Activated naive CD8-positive, alpha-beta T cell treated with anti-CD3 and anti-CD28 coated beads, Interleukin-2, amount 10 ng/mL, durations not matched to agents 7 days and 5 days (primary cell): ENCODE measurements at regions not wholly inside any gene's neighbourhood (a gene's known extent, or its start where the extent isn't known, plus 50 kb on each side); places are given as distances from the start of the nearest gene placed in this dataset.

Experiments used
- ATAC-seq: fragments of 150-1000 bp; cut with Tn5 transposase; one replicate; pipeline ENCODE4 v1.10.0; 2021; ENCODE audit warnings: low read depth, moderate library complexity
- POLR2A ChIA-PET: fragments of 350-600 bp; sonication (Branson Sonifier 250); formaldehyde crosslinking; loops from one replicate; lab custom pipeline; 2021; ENCODE audit warnings: antibody characterized with exemption; lab: Charles Lee
- DNase-seq: peaks from one replicate; pipeline ENCODE4 v3.0.0; 2021
- H3K27ac Mint-ChIP-seq: one replicate; pipeline ENCODE4 v1.8.0; 2022; ENCODE audit warnings: mild to moderate bottlenecking, mixed read lengths
- H3K27me3 Mint-ChIP-seq: one replicate; pipeline ENCODE4 v1.8.0; 2022; ENCODE audit warnings: mild to moderate bottlenecking, moderate library complexity, mixed read lengths
- H3K36me3 Mint-ChIP-seq: one replicate; pipeline ENCODE4 v1.8.0; 2021; ENCODE audit warnings: mild to moderate bottlenecking, mixed read lengths
- H3K4me1 Mint-ChIP-seq: one replicate; pipeline ENCODE4 v1.8.0; 2021; ENCODE audit warnings: mixed read lengths
- H3K4me3 Mint-ChIP-seq: one replicate; pipeline ENCODE4 v1.8.0; 2022; ENCODE audit warnings: mild to moderate bottlenecking, moderate library complexity, mixed read lengths
- H3K9me3 Mint-ChIP-seq: one replicate; pipeline ENCODE4 v1.8.0; 2021; ENCODE audit warnings: mixed read lengths

DNA sequence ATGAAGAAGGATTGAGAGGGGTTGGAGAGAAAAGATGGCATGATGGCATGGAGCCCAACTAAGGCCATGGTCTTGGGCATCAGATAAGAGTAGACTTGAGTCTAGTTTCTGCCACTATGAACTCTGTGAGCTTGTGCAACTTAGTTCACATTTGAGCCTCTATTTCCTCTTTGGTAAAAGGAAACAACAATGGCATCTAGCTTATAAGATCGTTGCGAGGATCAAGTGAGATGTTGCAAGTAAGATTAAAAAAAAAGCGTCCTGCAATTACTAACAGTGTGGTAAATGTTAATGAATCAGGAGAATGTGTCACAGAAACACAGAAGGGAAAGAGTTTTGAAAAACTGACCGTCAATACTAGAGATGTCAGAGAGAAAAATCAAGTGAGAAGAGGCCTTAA is 202.9 kb upstream of the FGGY start:
- Mint-ChIP-seq H3K4me3 (no peak overlapping the region), H3K27me3 (no peaks in the 10 kb centered on the region), H3K36me3 (peaks cover 3% of the 10 kb centered on the region), H3K4me1 (no peaks in the 10 kb centered on the region), H3K9me3 (peaks cover 3% of the 10 kb centered on the region), H3K27ac (no peak overlapping the region)
- DNase-seq (no peak), ATAC-seq (no peak)
- POLR2A ChIA-PET: no interaction called here

DNA sequence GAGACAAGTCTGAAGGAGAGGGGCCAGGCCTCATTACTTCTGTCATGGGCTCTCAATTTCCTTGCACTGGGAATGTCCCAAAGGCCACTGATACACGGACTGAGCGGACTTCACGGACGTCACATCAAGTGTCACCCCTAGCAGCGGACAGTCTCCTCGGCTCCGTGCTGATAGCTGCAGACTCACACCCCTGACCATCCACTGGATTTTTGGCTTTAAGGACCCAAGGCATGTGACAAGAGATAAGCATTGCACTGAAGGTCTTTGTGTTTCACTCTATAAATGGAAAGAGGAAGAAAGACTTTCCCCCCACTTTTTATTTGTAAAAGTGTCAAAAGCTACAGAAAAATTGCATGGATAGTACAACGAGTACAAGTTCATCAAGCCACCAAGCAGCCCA is 200.4 kb upstream of the FGGY start:
- no peaks in the 10 kb centered on the region for H3K36me3 Mint-ChIP-seq
- H3K4me3 Mint-ChIP-seq: no peak overlapping the region
- H3K27me3 Mint-ChIP-seq: no peaks in the 10 kb centered on the region
- H3K4me1 Mint-ChIP-seq: no peaks in the 10 kb centered on the region
- H3K27ac Mint-ChIP-seq: no peak overlapping the region
- no peak for ATAC-seq
- DNase-seq: no peak
- POLR2A ChIA-PET: no interaction called here
- H3K9me3 Mint-ChIP-seq: peaks cover 1% of the 10 kb centered on the region

DNA sequence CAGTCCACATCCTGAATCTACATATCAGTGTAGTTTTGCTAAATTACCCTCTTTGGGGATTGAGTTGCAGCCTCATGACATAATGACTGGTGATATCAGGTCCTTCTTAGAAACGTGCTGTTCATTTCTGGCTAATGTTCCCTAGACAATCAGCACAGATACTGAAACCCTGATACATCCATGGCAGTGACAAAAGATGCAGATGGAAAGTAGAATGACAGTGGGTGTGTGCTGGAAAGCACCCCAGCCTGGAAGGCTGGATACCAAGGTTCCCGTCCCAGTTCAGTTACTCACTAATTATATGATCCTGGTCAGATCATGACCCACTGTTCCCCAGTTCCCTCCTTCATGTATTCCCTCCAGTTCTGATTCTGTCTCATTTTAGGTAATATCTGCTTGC is 198.2 kb upstream of the FGGY start:
- Mint-ChIP-seq H3K9me3 (peaks cover 2% of the 10 kb centered on the region), H3K27ac (no peak overlapping the region), H3K27me3 (no peaks in the 10 kb centered on the region), H3K36me3 (no peaks in the 10 kb centered on the region), H3K4me1 (no peaks in the 10 kb centered on the region), H3K4me3 (no peak overlapping the region)
- POLR2A ChIA-PET: no interaction called here
- ATAC-seq: no peak
- no peak for DNase-seq

DNA sequence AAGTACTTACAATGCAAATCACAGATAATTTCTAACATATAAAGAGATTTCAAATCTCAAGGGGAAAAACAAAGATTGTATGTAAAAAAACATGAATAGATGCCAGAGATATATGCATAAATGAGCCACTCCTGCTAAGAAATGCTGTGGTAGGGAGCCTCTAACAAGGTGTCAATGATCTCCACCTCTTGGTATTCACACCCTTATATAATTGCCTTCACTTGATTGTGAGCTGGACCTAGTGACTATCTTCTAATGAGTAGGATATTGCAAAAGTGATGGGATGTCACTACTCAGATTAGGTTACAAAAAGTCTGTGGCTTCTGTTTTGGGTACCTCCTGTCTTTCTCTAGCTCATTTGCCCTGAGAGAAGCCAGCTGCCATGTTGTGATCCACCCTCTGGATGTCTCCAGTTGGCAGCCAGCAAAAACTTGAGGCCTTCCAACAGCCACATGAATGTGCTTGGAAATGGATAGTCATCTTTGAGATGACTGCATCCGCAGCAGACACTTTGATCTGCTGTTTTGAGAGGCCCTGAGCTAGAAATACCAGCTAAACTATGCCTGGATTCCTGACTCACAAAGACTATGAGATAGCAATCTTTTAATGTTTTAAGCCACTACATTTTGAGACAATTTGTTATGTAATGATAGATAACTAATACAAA is 196.1 kb upstream of the FGGY start:
- no peak overlapping the region for H3K4me3 Mint-ChIP-seq
- DNase-seq: no peak
- H3K27ac Mint-ChIP-seq: no peak overlapping the region
- no peaks in the 10 kb centered on the region for H3K36me3 Mint-ChIP-seq
- H3K4me1 Mint-ChIP-seq: no peaks in the 10 kb centered on the region
- POLR2A ChIA-PET: no interaction called here
- no peaks in the 10 kb centered on the region for H3K27me3 Mint-ChIP-seq
- no peak for ATAC-seq
- H3K9me3 Mint-ChIP-seq: peaks cover 2% of the 10 kb centered on the region

DNA sequence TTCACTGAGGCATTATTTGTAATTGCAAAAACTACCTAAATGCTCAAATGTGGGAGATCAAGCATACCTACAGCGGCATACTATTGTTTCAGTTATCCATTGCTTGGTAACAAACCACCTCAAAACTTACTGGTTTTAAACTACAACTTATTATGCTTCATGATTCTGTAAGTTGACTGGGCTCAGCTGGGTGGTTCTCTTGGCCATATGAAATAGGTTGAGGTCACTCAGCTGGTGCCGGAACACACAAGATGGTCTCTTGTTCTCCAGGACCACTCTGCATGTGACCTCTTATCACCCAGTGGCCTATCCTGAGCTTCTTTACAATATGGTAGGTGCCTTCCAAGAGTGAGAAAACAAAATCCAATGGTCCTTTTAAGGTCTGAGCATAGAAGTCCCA is 195.4 kb upstream of the FGGY start:
- ATAC-seq: no peak
- POLR2A ChIA-PET: no interaction called here
- no peaks in the 10 kb centered on the region for H3K4me1 Mint-ChIP-seq
- H3K4me3 Mint-ChIP-seq: no peak overlapping the region
- peaks cover 2% of the 10 kb centered on the region for H3K9me3 Mint-ChIP-seq
- no peak overlapping the region for H3K27ac Mint-ChIP-seq
- no peak for DNase-seq
- H3K27me3 Mint-ChIP-seq: no peaks in the 10 kb centered on the region
- no peaks in the 10 kb centered on the region for H3K36me3 Mint-ChIP-seq

DNA sequence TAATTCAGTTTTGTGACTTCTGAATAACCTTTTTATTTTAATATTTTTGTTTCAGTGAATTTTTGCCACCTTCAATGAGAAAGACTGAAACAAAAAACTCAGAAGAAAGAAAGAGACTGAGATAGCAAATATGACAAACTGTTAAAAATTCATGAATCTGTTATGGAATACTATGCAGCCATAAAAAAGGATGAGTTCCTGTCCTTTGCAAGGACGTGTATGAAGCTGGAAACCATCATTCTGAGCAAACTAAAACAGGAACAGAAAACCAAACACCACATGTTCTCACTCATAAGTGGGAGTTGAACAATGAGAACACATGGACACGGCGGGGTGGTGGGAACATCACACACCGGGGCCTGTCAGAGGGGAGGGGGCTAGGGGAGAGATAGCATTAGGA is 193.4 kb upstream of the FGGY start:
- H3K27ac Mint-ChIP-seq: no peak overlapping the region
- no peaks in the 10 kb centered on the region for H3K4me1 Mint-ChIP-seq

DNA sequence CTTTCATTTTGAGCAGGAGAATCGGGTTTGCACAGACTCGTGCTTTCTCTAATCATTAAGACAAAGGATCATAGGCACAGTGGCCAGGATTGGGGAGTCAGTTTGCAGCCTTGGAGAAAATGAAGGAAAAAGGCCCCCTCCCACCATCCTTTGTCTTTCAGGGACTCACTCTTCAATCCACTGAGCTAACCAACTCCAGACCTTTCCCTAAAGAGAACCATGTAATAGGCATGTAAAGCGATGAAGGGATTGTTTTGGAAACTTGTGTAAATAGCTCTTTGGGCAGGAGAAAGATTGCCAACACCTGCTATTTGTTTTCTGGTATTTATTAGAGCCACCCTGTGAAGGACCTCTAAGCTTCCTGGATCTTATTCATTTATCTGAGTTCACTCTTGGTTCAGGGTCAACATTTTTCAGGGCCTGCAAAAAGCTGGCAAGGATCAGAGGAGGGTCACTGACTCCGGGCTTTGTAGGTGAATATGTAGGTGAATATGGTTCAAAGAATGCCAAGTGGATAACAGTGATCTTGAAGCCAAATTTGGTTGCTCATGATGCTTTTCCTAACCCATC is 192.6 kb upstream of the FGGY start:
- H3K4me1 Mint-ChIP-seq: no peaks in the 10 kb centered on the region
- no peak overlapping the region for H3K27ac Mint-ChIP-seq
- no peak overlapping the region for H3K4me3 Mint-ChIP-seq
- ATAC-seq: no peak
- no peak for DNase-seq
- peaks cover 1% of the 10 kb centered on the region for H3K27me3 Mint-ChIP-seq
- H3K9me3 Mint-ChIP-seq: peaks cover 2% of the 10 kb centered on the region
- POLR2A ChIA-PET: no interaction called here
- H3K36me3 Mint-ChIP-seq: no peaks in the 10 kb centered on the region

More for the DNA sequence above, 193.4 kb upstream of the FGGY start:
- POLR2A ChIA-PET: no interaction called here
- no peak for DNase-seq
- Mint-ChIP-seq H3K36me3 (no peaks in the 10 kb centered on the region), H3K27me3 (peaks cover 1% of the 10 kb centered on the region), H3K9me3 (peaks cover 2% of the 10 kb centered on the region), H3K4me3 (no peak overlapping the region)
- no peak for ATAC-seq

DNA sequence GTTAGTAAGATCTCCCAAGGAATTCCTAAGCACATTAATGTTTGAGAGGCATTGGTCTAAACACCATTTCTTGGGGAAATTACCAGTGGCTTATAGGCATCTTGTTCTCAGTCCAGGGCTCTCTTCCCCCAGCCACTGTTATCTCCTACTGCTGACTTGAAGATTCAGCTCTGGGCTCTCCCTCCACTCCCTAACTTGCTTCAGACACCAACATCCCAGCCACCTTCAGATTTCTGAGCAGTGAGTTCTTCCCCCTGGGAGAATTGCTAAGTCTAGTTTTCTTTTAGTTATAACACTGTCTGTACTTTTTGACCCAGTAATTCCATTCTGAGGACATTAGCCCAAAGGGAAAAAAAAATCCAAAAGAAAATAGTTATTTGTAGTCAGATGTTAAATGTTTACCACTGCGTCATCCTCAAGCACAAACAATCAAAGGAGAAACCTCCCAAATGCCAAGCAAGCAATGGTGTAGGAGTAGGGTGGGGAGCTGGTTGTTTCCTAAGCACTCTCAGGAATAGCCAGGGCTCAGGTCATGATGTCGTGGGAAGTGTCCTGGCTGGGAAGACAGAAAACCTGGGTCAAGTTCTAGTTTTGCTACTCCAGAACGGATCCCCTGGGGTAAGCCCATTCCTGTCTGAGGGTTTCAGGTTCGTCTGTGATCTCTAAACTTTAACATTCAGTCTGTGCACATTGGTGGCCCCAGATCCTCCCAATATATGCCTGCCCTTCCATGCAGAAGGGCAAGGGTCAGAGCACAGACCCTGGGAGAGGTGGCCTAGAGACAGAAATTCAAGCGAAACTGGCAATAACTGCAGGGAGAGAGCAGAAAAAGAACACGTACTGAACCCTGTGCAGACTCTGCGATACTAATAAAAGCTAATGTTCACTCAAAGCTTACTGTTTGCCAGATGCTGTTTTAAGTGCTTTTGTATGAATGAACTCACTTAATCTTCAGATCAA is 191.1 kb upstream of the FGGY start:
- peaks cover 2% of the 10 kb centered on the region for H3K9me3 Mint-ChIP-seq
- no peaks in the 10 kb centered on the region for H3K4me1 Mint-ChIP-seq
- POLR2A ChIA-PET: no interaction called here
- no peaks in the 10 kb centered on the region for H3K36me3 Mint-ChIP-seq
- H3K4me3 Mint-ChIP-seq: no peak overlapping the region
- DNase-seq: no peak
- ATAC-seq: no peak
- H3K27me3 Mint-ChIP-seq: peaks cover 1% of the 10 kb centered on the region
- no peak overlapping the region for H3K27ac Mint-ChIP-seq

DNA sequence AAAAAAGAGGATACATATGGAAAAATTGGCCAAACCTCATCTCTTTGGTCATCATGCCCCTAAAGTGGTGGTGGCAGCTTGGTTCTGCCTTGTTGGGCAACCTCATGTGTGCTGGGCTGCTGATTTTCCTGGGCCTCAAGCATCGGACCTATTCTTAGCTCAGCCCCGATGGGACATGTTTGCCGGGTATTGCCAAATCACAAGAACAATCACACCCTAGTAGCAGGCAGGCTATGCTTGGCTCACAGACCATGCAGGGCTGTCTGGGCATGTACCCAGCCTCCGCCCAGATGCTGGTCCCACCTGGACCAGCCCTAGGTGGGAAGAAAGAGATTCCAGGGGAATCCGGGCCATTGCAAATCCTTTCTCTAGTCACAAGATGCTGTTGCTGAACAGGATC is 189.4 kb upstream of the FGGY start:
- POLR2A ChIA-PET: no interaction called here
- Mint-ChIP-seq H3K27me3 (peaks cover 1% of the 10 kb centered on the region), H3K9me3 (peaks cover 2% of the 10 kb centered on the region), H3K36me3 (no peaks in the 10 kb centered on the region), H3K4me1 (no peaks in the 10 kb centered on the region), H3K27ac (no peak overlapping the region), H3K4me3 (no peak overlapping the region)
- no peak for DNase-seq
- ATAC-seq: no peak

DNA sequence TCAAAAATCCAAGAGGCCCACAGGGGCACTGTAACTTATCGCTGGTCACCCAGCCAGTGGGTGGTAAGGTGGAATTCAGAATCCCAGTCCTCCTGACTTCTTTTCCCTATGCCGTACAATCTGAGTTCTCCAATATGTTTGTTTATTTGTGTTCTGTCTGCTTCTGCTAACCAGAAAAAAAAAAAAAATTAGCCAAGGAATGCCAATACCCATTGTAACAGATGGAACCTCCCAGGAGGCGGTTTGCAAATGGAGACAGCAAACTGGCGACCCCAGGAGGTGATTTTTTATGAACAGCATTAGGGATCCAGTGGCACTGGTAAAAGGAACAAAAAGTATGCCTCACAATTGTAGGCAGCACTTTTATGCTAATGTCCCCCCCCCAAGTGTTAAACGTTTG is 189.0 kb upstream of the FGGY start:
- Mint-ChIP-seq H3K36me3 (no peaks in the 10 kb centered on the region), H3K4me3 (no peak overlapping the region), H3K4me1 (no peaks in the 10 kb centered on the region), H3K27ac (no peak overlapping the region), H3K9me3 (peaks cover 2% of the 10 kb centered on the region), H3K27me3 (peaks cover 3% of the 10 kb centered on the region)
- POLR2A ChIA-PET: no interaction called here
- ATAC-seq (no peak), DNase-seq (no peak)

DNA sequence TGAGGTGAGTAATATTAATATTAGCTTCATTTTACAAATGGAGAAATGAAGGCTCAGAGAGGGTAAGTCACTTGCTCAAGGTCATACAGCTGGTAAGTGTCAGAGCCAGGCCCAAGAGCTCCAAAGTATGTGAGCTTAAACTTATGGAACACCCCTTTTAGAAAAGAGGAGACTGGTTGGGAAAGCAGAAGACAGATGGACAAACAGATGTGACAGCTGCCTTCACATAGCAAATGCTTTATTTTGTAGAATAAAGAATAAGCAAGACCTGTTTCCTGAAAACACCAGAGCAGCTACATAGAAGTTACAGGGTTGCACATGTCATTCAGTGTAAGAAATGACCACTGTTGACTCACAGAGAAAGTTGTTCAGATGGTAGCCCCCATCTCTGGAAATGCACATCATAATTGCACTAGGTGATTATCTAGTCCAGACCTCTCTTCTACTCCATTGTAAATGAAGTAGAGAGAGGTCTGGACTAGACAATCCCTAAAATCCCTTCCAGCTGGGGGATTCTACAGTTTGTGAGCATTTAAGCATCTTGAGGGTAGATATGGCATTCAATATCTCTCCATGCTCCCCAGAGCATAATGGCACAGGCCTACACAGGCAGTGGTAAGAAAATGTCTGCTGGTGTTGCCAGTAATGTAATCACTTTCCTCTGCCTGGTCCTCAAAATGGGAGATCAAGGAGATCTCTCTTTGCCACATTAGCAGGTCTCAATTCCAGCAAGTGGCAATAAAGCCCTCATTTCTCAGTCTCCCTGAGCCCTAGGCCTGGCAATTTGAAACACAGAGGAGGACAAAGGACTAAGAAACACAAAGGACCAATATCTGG is 188.2 kb upstream of the FGGY start:
- H3K27me3 Mint-ChIP-seq: peaks cover 3% of the 10 kb centered on the region
- no peak for ATAC-seq
- H3K9me3 Mint-ChIP-seq: no peaks in the 10 kb centered on the region
- DNase-seq: no peak
- no peaks in the 10 kb centered on the region for H3K36me3 Mint-ChIP-seq
- POLR2A ChIA-PET: no interaction called here
- H3K27ac Mint-ChIP-seq: no peak overlapping the region
- no peak overlapping the region for H3K4me3 Mint-ChIP-seq
- no peaks in the 10 kb centered on the region for H3K4me1 Mint-ChIP-seq

DNA sequence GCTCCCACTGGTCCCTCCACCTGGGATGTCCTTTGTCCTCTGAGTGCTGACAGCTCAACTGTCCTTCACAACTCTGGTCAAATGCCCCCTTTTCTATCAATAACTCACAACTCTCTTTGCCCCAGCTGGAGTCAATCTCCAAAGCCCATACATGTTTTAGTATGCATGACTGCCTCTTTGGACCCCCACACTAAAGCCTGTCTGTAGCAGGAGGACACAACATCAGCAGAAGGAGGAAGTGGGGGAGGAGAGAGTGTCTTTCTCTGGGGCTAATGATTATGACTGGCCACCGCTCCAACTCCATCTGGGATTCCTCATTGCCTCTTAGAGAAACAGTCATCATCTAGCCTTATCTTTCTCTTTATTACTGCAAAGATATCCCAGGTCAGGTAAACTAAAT is 186.6 kb upstream of the FGGY start:
- Mint-ChIP-seq H3K36me3 (no peaks in the 10 kb centered on the region), H3K4me3 (no peak overlapping the region), H3K27ac (no peak overlapping the region), H3K4me1 (no peaks in the 10 kb centered on the region), H3K27me3 (peaks cover 4% of the 10 kb centered on the region), H3K9me3 (no peaks in the 10 kb centered on the region)
- ATAC-seq: no peak
- POLR2A ChIA-PET: no interaction called here
- no peak for DNase-seq

DNA sequence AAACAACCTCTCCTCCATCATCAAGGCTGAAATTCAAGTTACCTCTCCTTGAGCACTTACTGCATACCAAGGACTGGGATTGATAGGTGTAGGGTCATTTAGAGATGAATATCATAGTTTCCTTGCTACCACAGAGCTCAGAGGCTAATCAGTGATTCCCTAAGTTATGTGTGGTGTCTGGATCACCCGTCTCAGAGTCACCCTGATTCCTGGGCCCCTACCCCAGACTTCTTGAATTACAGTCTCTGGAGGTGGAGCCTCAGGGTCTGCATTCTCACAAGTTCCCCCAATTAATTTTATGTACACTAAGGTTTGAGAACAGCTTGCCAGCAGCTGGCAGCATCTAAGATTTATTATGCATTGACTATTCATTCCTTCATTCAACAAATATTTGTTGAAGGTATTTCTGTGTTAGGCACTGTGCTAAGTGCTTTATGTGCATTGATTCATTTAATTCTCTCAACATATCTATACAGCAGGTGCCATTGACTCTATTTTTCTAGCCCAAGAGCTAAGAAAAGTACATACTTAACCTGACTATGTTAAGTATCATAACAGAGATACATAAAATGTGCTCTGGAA is 182.9 kb upstream of the FGGY start:
- no peak for ATAC-seq
- Mint-ChIP-seq H3K4me1 (peaks cover 3% of the 10 kb centered on the region), H3K4me3 (no peak overlapping the region), H3K27ac (no peak overlapping the region), H3K36me3 (no peaks in the 10 kb centered on the region), H3K9me3 (no peaks in the 10 kb centered on the region), H3K27me3 (peaks cover 12% of the 10 kb centered on the region)
- no peak for DNase-seq
- POLR2A ChIA-PET: no interaction called here
